22Rv1 (cell line): ENCODE measurements at regions not wholly inside any gene's neighbourhood (a gene's known extent, or its start where the extent isn't known, plus 50 kb on each side); places are given as distances from the start of the nearest gene placed in this dataset.

ENCODE experiments used
- CTCF ChIP-seq: fragments of 450-650 bp; IDR thresholded peaks from 2 replicates; pipeline ENCODE4 v1.5.1; 2017; ENCODE audit warnings: mild to moderate bottlenecking
- ZFX ChIP-seq: fragments of 450-650 bp; IDR thresholded peaks from 2 replicates; pipeline ENCODE4 v1.6.1; 2017; ENCODE audit warnings: antibody characterized with exemption, borderline replicate concordance

DNA sequence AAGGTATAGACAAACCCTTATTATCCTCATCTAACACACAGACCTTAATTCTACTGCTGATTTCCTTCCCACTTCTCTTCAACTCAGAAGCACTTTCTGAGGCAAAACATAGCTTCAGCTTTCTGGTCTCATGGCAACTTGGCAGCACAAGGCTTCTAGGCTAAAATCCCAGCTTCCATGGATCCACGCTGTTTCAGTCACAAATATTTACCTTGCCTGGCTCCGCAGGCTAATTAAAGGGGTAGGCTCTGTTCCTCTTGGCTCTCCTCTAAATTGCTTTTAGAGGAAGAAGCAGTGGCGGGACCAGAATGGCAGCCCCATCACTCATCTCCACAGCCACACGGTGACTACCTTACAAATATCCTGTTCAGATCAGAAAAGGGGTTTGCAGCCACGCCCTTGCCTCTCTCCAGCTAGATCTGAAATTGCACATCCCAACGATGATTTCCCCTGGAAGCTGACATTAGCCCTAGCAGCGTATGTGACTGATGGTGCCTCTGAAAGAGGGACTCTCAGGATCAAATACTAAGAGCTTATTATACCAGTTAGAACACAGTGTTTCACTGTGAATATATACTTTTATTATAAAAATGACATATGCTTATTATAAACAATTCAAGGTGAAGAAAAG, 221.5 kb upstream of the NUDT4 start:
- no peak for TF ChIP-seq CTCF
- TF ChIP-seq ZFX: no peak
